ENCODE measurements at regions not wholly inside any gene's neighbourhood (a gene's known extent, or its start where the extent isn't known, plus 50 kb on each side); places are given as distances from the start of the nearest gene placed in this dataset.

GRCh38 chr3:27637346-27637995, 84.7 kb downstream of the EOMES start:
- no peak for TF ChIP-seq POLR2AphosphoS5 (IDR thresholded peaks at IDR 0.05; ENCODE audit: low read depth, low read length)
- TF ChIP-seq POLR2A (IDR thresholded peaks at IDR 0.05; ENCODE audit: low read depth, low read length): no peak
- no peak for TF ChIP-seq TAF1 (IDR thresholded peaks at IDR 0.05; ENCODE audit: low read depth, low read length)
- TF ChIP-seq SPI1 (IDR thresholded peaks at IDR 0.05; ENCODE audit: low read depth, low read length): no peak

Measured in GM12891 (cell line).